ENCODE measurements at regions not wholly inside any gene's neighbourhood (a gene's known extent, or its start where the extent isn't known, plus 50 kb on each side); places are given as distances from the start of the nearest gene placed in this dataset.
"Not testable (repeated sequence)": the region's sequence is repeated elsewhere in the genome, so short reads cannot be mapped to it uniquely, and the experiment has no call there.

DNA sequence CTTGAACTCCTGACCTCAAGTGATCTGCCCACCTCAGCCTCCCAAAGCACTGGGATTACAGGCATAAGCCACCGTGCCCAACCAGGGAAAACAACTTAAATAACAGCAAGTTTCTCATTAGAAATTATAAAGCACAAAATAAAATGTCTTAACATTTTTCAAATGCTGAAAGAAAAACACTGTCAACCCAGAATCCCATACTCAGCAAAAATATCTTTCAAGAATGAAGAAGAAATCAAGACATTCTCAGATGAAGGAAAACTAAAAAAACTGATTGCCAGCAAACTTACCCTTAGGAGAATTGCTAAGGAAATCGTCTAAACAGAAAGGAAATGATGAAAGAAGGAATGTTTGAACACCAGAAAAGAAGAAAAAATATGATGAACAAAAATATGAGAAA lies 191.1 kb upstream of the NR5A2 start:
- no peak for DNase-seq

GRCh38 chr1:199837321-199837720 lies 190.2 kb upstream of the NR5A2 start:
- DNase-seq, result no peak

DNA sequence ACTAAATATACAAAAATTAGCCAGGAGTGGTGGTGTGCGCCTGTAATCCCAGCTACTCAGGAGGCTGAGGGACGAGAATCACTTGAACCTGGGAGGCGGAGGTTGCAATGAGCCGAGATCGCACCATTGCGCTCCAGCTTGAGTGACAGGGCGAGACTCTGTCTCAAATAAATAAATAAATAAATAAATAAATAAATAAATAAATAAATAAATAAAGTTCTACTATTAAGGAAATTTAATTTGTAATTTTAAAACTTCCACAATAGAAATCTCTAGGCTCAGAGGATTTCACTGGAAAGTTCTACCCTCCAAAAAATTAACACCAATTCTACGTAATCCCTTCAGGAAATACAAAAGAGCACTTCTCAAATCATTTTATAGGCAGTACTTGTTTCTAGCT lies 187.9 kb upstream of the NR5A2 start:
- DNase-seq, result not testable (repeated sequence)

GRCh38 chr1:199843096-199843495 lies 184.4 kb upstream of the NR5A2 start:
- DNase-seq, result not testable (repeated sequence)

- DNase-seq, result no peak
Observed at GRCh38 chr1:199843861-199844260, 183.6 kb upstream of the NR5A2 start.

DNA sequence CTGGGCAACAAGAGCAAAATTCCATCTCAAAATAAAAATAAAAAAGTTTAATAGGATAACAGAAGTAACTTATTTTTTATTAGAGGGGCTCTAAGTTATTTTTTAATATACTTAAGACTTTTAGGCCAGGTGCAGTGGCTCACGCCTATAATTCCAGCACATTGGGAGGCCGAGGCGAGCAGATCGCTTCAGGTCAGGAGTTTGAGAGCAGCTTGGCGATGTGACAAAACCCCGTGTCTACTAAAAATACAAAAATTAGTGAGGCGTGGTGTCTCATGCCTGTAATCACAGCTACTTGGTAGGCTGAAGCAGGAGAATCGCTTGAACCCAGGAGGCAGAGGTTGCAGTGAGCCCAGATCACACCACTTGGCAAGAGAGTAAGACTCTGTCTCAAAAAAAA lies 180.5 kb upstream of the NR5A2 start:
- no peak for DNase-seq

- DNase-seq, result no peak
Observed at GRCh38 chr1:199851439-199852140, 175.9 kb upstream of the NR5A2 start.

GRCh38 chr1:199854686-199855321 lies 172.7 kb upstream of the NR5A2 start:
- DNase-seq, result no peak

DNA sequence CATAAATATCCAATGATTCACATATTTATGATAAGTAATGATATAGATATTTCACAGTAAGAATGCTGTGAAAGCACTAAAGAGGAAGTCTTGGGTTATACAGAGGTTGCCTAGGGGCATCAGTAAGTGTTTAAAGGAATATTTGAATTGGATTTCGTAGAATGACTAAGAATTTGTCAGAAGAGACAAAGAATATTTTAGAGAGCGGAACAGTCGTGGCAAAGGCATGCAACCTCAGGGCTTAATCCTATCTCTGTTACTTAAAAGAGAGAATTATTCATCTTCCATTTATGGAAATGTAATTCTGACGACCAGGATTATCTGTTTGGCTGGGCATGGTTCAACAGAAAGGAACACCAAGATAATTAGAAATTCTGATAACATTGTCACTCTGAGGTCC lies 171.9 kb upstream of the NR5A2 start:
- DNase-seq, result no peak

GRCh38 chr1:199856216-199856780 lies 171.2 kb upstream of the NR5A2 start:
- no peak for DNase-seq

DNA sequence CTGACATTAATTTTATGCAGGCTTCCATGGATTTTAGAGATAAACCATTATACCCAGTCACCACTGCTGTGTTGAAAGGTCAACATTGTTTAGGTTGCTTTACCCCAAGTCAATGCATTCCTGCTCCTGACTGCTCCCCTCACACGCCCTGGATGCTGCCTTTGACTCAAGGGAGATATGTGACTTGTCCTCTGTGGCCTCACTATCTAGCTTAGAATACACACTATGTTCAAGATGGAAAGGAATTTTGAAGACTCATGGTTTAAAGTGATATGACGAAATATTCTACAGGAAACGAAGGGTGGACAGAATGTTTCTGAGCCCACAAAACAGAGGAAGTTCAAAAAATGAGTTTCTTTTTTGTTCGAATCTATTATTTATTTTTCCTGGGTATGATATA lies 170.4 kb upstream of the NR5A2 start:
- DNase-seq, result no peak

DNA sequence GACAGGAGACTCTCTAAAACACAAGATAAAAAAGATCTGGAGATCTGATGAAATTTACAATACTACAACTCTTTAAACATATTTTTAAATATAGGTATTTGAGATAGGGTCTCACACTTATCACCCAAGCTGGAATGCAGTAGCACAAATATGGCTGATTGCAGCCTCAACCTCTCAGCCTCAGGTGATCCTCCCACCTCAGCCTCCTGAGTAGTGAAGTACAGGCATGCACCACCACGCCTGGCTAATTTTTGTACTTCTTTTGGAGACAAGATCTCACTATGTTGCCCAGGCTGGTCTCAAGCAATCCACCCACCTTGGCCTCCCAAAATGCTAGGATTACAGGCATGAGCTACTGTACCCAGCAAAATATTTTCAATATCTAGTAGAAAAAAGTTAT lies 170.0 kb upstream of the NR5A2 start:
- DNase-seq, result no peak

DNA sequence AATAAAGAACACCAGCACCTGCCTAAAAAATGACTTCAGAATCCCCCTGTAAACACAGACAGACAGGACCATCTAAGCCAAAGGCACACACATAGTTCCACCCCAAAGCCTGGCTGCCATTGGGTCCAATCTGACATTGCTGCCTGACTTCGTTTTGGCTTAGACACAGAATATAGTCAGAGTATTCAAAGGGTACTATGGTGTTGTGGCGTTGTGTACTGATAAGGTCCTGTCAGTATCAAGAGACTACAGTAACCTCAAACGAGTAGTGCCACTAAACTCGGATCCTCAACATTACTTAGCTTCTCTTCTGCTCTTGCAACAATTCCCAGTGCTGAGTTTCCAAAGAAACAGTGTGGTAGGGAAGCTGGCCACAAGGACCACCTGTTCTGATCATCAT lies 169.3 kb upstream of the NR5A2 start:
- DNase-seq, result no peak

- no peak for DNase-seq
Observed at GRCh38 chr1:199858856-199859255, 168.7 kb upstream of the NR5A2 start.

- DNase-seq, result no peak
Observed at GRCh38 chr1:199859491-199859933, 168.0 kb upstream of the NR5A2 start.

DNA sequence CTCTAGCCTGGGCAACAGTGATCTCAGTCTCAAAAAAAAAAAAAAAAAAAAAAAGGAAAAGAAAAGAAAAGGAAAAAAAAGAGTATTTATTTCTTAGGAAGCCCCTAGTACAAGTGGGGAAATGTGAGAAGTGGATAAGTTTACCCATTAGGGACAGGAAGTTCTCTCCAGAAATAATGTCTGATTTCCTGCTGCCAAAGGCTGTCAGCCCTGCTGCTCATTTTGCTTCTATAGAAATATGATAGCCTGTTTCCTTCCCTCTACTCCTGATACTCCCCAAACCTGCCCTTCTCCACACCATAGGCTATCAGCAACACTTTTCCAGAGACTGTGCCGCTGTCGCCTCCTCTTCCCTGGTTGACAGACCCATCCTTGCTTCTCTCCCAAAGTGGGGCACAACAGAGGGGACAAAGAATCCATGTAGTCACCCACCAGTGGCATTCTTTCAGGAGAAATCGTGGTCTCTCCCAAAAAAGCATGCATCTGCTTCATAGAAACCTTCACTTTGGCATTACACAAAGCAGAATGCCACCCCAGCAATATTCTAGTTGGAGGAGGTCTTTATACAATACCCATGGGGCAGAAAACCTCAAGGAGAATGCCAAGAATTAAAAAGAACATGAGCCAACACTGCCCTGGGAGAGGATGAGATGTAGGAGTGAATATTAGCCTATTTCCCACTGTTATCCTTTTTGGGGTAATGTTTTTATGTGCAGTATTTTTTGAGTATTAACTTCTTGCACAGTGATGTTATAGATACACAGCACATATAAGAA lies 166.3 kb upstream of the NR5A2 start:
- DNase-seq, result no peak

DNA sequence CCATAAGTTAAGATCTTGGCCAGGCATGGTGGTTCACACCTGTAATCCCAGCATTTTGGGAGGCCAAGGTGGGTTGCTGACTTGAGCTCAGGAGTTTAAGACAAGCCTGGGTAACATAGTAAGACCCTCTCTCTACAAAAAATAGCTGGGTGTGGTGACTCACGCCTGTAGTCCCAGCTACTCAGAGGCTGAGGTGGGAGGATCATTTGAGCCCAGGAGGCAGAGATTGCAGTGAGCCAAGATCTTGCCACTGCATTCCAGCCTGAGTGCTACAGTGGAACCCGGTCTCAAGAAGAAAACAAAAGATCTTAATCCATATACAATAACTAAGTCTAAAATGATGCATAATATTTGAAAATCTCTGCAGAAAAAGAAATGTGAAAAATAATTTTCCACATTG lies 165.5 kb upstream of the NR5A2 start:
- DNase-seq, result no peak

- no peak for DNase-seq
Observed at GRCh38 chr1:199866210-199866617, 161.3 kb upstream of the NR5A2 start.

- DNase-seq, result no peak
Observed at GRCh38 chr1:199867601-199868000, 159.9 kb upstream of the NR5A2 start.

- no peak for DNase-seq
Observed at GRCh38 chr1:199868777-199869176, 158.7 kb upstream of the NR5A2 start.

DNA sequence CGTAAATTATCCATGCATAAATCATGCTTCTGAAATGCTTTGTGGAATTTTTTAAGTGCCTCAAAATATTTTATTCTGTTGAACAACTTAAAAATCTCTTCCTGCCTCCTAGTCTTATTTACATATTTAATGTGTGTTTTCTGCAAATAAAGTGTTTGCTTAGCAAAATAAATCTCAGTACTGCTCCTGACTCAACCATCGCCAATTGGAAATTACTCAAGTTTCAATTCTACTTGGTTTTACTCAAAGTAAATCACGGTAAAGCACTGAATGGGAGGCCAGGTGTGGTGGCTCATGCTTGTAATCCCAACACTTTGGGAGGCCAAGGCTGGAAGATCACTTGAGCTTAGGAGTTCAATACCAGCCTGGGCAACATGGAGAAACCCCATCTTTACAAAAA lies 152.2 kb upstream of the NR5A2 start:
- no peak for DNase-seq

- DNase-seq, result no peak
Observed at GRCh38 chr1:199875856-199876255, 151.7 kb upstream of the NR5A2 start.

GRCh38 chr1:199877526-199878384 lies 149.8 kb upstream of the NR5A2 start:
- no peak for DNase-seq

Data from activated naive CD4-positive, alpha-beta T cell treated with anti-CD3 and anti-CD28 coated beads, Interleukin-2, amount 50 U/mL, for 16 hours (primary cell).